ENCODE measurements at regions not wholly inside any gene's neighbourhood (a gene's known extent, or its start where the extent isn't known, plus 50 kb on each side); places are given as distances from the start of the nearest gene placed in this dataset.

DNA sequence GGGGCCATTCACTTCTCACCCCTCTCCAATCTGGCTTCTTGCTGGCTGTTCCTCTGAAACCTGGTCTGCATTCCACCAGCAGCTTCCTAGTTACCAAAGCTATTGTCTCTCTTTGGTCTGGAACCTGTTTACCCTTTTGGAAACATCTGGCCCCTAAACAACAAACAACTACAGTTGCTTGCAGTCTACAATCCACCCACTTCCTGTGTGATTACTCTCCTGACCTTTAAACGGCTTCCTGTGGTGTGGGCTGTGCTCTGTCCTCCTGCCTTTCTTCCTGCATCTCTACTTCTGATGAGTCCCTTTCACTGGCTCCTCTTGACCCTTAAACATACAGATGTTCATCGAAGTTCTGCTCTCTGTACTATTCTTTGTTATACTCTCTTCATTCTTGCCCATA, 303.8 kb downstream of the TDRD15 start:
- no peak for DNase-seq (ENCODE audit: low read depth in 3 of 3, low spot score in 1 of 3)

DNA sequence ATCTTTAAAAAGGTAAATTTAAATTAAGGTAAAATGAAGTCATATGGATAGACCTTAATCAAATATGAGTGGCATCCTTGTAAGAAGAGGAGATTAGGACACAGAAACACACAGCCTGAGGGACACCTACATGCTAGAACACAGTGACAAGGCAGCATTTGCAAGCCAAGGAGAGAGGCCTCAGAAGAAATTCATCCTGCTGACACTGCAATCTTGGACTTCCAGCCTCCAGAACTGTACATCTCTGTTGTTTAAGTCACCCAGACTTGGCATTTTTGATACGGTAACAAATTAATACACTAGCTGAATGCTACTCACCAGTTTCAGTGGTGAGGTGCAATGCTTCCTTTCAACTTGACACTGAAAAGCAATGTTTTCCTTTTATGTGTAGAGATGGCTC, 305.0 kb downstream of the TDRD15 start:
- DNase-seq (ENCODE audit: low read depth in 3 of 3, low spot score in 1 of 3): no peak

DNA sequence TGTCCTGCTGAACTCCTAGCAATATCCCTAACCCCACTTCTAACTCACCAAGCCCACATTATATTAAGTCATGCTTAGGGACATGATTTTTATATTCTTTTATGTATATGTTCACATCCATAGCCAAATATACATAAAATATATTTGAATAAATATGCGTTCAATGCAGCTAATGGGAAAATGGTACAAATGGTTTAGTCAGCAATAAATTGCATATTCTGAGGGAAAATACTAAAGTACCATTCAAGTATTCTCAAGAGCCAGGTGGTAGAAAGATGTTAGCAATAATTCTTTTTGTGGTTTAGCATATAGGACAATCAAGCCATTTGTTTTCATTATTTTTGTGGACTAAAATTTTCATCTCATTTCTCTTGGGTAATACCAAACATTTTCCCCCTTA, 306.0 kb downstream of the TDRD15 start:
- no peak for DNase-seq (ENCODE audit: low read depth in 3 of 3, low spot score in 1 of 3)

DNA sequence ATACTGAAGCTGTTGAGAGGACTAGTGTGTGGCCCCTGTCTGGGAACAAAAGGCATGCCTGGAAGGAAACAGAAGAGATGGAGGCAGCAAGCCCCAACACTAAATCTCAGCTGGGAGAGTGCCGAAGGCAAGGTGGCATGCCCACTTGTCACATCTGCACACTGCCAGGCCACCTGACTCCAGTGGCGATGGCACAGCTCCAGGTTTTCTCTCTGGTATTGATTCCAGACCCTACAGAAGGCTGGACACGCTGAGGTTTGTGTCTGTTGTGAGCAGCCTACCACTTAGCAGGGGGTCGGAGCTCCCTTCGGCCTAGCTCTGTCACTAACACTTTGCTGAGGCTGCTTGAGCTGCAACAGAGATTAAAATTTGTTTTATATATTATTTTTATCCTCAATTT, 307.3 kb downstream of the TDRD15 start:
- DNase-seq (ENCODE audit: low read depth in 3 of 3, low spot score in 1 of 3): no peak

DNA sequence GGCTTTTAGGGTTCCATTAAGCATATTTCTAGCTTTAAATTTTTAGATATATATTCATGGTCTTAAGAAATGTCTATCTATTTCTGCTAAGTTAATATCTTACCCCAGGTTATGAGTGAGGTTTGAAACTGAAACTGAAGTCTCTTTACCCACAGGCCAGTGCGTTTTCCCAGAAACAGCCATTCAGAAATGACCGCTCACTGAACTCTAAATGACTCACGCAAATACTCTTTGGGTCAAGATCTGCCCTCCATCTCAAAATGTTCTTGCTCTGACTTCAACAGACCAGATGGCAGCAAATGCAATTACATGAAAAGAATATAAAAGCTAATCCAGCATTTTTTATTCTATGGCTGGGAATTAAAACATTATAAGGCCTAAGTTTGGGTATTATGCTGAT, 315.2 kb downstream of the TDRD15 start:
- no peak for DNase-seq (ENCODE audit: low read depth in 3 of 3, low spot score in 1 of 3)

DNA sequence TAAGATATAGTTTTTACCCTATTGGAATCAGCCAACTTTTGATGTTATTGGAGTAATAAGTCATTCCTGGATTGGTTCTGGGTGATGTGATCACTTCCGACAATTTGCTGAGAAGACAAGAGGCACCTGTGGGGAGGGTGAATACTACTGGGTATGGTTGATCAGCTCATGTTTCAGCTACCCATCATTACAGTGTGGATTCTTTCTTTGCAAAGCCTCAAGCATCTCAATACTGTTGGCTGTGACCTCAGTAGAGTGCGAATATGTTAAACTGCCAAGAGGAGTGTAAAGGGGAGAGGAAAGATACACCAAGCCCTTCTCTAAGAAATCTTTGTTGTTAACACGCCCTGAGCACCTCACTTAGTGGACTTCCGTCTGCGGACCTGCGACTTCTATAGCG, 317.7 kb downstream of the TDRD15 start:
- no peak for DNase-seq (ENCODE audit: low read depth in 3 of 3, low spot score in 1 of 3)

DNA sequence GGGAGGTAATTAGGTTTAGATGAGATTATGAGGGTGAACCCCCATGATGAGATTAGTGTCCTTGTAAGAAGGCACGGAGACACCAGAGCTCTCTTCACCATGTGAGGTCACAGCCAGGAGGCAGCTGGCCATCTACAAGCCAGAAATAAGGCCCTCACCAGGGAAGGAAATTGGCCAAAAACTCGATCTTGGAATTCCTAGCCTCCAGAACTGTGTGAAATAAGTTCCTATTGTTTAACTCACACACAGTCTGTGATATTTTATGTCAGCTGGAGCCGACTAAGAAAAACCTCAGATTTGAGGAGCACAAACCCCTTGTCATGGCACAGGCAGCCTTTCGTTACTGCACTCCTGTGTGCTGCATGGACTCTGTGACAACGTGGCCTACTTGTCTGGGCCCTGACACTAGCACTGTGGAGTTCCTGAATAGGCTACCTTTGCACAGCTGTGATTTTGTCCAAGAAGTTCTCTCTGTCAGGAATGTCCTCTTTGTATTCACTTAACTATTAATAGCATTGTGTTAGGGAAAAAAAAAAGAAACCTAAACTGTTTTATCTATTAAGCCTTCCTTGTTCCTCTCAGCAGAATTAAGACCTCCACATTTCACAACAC, 319.8 kb downstream of the TDRD15 start:
- no peak for DNase-seq (ENCODE audit: low read depth in 3 of 3, low spot score in 1 of 3)

DNA sequence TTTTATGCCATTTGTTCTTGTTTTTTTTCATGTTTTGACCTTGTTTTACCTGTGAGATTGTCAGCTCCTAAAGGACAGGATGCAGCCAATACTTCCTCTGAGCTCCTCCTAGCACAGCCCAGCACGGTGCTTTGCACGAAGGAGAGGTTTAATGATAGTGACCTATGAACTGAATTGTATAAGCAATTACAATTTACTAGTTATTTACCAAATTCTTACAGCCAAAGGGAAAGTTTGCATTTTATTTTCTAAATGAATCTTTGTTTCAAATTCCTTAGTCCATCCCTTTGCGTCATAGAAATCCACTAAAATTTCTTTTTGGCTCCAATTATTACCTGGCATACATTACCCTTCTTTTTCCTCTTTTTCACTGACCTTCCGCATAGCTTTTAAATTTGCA, 326.1 kb downstream of the TDRD15 start:
- no peak for DNase-seq (ENCODE audit: low read depth in 3 of 3, low spot score in 1 of 3)

DNA sequence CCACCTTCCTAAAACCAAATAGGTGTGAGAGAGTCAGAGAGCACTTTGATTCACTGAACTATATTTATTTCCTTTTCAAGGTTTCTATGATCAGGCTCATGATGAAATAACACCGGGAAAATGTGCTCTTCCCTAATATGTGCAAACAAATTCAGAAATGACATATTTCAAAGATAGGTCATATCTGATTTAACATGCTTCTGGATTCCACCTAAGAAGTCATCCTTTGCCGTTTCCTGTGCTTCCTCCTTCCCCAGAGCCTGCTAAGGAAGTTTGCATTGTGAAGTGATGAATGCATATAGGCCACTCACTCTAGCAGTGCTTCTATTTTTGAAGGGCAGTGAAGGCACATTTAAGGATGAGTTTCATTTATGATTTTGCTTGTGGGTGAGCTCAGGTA, 327.6 kb downstream of the TDRD15 start:
- DNase-seq (ENCODE audit: low read depth in 3 of 3, low spot score in 1 of 3): no peak

DNA sequence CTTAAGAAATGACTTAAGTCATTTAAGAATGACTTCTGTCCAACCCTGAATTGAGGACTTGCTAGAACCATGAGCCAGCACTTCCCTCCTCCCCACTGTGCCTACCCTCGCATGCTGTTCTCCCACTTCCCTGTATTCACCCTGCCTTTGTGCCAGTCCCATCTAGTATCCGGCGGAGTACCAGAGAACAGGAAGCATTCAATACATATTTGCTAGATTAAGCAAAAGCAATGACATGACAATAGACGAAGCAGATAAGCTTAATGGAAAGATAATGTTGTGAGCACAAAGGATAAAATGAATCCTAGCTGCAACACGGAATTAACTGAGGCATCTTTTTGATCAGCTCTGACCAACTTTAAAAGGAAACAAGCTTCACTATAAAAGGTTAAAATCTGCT, 328.5 kb downstream of the TDRD15 start:
- no peak for DNase-seq (ENCODE audit: low read depth in 3 of 3, low spot score in 1 of 3)

DNA sequence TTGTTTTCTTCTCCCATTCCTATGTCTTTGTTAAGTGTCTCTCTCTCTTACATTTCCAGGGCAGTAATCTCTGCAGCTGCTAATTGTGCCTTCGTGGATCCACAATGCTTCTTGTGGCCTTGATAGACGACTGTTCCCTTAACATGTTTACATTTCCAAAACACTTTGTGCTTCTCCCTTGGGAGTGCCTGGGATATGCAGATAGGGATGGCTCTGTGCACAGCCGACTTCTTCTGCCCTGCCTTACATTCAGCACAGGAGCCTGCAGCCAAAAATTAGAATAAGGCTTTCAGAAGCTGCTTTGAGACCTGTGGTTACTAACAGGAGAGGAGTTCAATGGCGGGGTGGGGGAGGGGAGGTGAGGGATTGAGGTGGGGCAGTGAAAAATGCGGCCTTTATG, 328.9 kb downstream of the TDRD15 start:
- DNase-seq (ENCODE audit: low read depth in 3 of 3, low spot score in 1 of 3): no peak

DNA sequence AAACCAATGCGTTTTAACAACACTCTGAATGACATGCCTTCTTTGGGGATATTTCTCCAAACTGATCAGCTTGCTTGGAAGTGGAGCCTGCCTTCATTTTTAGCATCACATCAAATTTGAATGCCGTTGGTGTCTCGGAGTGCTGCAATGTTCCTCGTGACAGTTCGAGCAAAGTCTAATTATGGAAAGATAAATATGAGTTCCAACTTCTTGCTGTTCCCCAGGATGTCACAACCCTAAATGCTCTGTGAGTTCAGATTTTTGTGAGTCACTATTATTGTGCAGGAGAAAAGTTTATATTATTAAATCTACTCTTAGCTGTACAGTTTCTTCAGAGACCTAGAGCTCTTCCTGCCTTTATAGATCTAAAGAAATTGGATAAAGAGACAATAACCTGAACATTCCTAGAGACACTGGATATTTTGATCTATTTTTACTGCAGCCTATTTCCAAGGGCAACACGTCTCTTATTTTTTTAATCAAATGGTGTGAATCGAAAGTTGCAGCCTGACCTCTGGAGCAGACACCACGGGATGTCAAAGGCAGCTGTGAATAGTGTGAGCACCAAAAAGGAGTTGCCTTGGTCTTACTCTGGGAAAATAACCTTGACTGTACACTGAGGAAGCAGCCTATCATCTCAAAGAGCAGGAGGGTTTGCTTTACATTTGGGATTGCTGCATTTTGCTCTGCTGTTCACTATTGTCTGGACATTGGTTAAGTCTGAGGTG, 330.1 kb downstream of the TDRD15 start:
- DNase-seq (ENCODE audit: low read depth in 3 of 3, low spot score in 1 of 3): no peak

DNA sequence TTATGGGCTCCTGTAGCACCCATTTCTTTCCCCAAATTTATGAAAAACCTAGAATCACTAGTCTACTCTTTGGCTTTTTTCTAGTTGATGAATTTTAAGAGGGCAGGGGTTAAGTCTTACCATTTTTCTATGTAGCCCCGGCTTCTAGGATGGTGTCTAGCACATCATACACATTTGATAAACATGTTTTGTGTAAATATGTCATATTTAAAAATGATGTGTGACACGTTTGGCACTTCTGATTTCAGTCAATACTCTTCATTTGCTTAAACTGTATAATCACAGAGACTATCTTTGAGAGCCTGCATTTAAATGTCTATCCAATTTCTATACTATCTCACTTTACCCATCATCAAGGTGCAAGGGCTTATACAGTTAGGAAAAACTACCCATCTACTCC, 331.1 kb downstream of the TDRD15 start:
- no peak for DNase-seq (ENCODE audit: low read depth in 3 of 3, low spot score in 1 of 3)

DNA sequence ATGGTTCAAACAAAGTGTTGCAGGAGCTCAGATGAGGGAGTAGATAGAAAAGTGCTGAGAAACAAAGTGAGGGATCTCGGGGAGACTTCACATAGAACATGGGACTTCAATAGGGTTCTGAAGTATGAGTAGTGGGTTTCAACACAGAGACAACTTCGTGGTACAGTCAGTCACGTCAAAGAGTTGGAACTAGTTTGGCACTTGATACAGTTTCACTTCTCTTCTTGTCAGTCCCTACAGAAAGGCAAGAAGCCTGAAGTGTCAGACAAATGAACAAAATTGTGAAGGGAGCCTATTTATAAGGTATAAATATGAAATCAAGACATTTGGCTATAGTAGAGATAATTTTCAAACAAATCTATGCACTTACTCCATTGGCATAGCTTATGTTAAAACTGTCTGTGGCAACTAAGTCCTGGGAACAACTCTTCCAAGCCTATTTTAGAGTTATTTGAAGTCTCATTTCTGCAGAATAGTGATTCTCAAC, 338.0 kb downstream of the TDRD15 start:
- DNase-seq (ENCODE audit: low read depth in 3 of 3, low spot score in 1 of 3): no peak

DNA sequence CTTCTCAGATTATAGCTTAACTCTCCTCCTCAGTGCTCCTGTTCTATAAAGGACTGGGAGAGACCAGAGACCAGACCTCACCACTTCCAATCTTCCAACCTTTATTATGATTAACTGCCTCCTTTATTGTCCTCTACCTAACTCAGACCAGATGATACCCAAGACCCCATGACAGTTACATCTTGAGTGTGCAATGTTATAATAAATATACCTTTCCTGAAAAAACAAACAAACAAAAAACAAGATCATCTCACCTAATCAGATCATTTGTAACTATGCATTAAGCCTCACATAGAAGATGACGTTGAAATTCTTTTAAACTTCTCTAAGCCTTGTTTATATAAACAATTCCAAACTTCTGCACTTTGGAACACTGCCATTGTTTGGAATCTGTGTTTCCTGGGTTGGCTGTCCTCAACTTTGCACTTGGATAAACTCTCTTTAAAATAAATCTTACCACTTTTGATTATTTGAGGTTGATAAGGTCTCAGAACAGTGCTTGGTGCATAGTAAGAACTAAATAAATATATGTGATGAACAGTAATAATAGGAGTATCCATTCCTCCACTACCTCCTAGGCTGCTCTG, 342.7 kb downstream of the TDRD15 start:
- no peak for DNase-seq (ENCODE audit: low read depth in 3 of 3, low spot score in 1 of 3)

DNA sequence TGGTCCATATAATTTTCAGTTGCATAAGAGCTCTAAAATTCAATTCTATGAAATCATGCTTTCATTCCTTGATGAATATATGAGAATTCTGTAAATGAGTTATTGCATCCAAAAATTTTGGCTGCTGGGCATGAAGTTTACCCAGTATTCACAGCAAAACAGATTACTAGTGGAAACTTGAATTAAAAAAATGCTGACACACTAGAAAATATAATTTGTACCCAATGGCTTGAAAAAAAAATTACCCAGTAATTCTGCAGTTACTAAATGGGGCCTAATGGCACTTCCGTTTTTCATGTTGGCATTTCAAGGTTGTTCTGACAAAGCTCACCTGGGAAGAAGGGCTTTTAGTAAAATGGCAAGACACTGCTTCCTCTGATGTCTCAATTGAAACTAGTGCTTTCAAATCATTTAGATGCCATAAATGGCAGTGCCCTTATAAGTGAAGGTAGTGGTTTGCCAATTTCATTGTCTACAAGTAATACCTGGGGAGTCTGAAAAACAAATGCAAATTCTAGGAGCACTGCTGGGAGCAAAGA, 343.6 kb downstream of the TDRD15 start:
- DNase-seq (ENCODE audit: low read depth in 3 of 3, low spot score in 1 of 3): no peak

DNA sequence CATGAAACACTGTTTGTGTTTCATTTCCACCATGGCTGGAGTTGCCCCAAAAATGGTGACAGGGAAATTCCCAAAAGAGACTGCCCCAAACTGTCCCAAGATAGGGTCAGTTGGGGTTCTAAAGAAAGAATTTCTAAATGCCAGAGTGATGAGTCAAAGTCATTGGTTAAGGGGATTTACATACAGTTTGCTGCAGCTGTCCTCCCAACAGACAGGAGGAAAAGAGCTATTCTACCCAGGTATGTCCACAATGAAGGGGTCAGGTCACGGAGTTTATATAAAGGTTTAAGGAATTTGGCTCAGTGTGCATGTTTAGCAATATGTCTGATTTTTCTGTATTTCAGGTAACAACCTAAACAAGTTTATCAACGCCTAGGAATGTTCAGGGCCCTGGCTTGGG, 344.1 kb downstream of the TDRD15 start:
- no peak for DNase-seq (ENCODE audit: low read depth in 3 of 3, low spot score in 1 of 3)

DNA sequence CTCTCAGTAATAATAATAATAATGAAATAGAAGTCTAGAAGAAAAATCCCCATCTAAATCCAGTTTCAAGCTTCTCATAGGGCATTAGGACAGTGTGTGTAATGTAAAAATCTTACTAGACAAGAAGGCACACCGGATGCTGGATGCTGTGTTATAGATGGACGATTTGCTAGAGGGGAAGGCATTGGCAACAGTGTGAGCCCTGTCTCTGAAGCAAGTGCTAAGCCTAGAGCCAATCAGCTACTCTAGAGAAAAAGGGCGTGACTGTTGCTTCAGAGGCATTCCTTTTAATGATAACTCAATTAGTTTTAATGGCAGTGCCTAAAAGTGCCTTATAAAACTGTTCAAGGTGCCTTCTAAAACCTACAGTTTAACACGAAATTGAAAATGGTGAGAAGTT, 344.9 kb downstream of the TDRD15 start:
- no peak for DNase-seq (ENCODE audit: low read depth in 3 of 3, low spot score in 1 of 3)

DNA sequence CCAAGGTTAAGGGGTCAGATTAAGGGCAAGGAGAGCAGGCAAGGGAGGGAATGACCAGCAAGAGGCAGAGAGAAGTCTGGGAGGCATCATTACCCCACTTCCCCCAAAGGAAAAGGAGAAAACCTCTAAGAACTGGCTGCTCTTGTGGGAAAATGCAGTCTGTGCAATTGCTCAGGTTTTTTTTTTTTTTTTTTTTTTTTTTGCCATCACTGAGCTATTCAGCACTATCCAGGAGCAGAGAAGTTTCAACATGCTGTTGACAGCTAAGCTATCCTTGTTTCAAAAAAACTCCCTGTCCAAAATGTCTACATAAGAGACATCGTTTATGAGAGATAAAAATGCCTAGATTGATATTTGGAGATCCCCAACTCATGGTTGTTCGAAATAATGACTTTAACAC, 345.4 kb downstream of the TDRD15 start:
- no peak for DNase-seq (ENCODE audit: low read depth in 3 of 3, low spot score in 1 of 3)

DNA sequence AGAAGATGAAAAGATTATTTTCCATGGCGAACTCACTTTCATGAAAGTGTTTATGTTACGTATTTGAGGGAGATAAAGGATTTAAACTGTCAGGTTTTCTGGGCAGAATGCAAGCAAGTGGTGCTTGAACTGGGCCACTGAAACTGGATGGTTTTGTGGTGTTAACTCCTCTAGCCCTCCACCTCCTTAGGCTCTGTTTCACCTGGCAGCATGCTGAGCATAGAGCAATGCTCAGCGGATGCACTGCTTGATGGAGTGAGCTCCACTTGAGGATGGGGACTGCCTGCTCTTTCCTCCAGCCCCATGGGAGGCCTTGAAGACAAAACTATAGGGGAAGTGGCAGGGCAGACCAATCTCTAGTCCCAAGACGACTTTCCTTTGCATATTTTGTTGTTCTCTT, 345.8 kb downstream of the TDRD15 start:
- DNase-seq (ENCODE audit: low read depth in 3 of 3, low spot score in 1 of 3): no peak

DNA sequence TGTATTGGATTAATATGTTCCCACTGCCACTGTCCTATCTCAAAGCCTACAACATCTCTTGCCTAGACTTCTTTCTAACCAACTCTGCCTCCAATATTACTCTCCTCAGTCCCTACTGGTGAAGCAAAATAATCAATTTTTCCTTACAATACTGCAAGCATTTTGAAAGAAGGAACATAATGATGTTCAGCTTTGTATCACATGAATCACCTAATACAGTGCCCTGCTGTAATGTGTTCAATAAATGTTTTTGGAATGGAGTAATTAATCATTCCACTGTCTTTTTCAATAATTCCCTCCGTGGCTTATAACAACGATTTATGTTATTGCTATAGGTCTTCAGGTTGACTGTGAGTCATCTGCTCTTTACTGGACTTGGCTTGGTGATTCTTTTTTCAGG, 356.4 kb downstream of the TDRD15 start:
- no peak for DNase-seq (ENCODE audit: low read depth in 3 of 3, low spot score in 1 of 3)

DNA sequence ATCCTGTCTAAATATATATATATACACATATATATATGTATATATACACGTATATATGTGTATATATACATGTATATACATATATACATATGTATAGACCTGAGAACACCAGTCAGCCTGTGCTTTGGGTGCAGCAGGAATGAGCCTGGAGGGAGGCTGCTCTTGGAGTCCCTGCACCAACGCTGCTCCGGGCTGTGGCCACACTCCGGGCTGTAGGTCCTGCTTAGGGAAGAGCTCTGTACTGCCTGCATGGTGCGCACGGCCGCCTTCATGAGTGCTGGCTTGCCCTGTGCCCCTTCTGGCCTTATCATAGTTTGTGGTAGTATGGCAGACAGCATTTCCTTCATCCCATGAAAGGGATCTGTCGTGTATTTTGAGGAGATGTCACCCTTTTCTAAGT, 360.9 kb downstream of the TDRD15 start:
- no peak for DNase-seq (ENCODE audit: low read depth in 3 of 3, low spot score in 1 of 3)

All from stimulated activated CD4-positive, alpha-beta T cell treated with anti-CD3 and anti-CD28 coated beads, TNF-alpha, amount 100 ng/mL, for 1 hour (primary cell).